ENCODE measurements at regions not wholly inside any gene's neighbourhood (a gene's known extent, or its start where the extent isn't known, plus 50 kb on each side); places are given as distances from the start of the nearest gene placed in this dataset.

- no peak overlapping the region for H3K4me2 ChIP-seq (ENCODE audit: low read length)
- H3K36me3 ChIP-seq (ENCODE audit: insufficient read depth, low read length), result no peaks in the 10 kb centered on the region
- TF ChIP-seq EZH2 (IDR thresholded peaks at IDR 0.05; ENCODE audit: insufficient read depth, low read length), result no peak
- TF ChIP-seq CTCF (IDR thresholded peaks at IDR 0.05; ENCODE audit: insufficient read depth, low read depth, low read length), result no peak
- peak overlapping the region; percentile 63 for H3K9ac ChIP-seq (ENCODE audit: low read length)
- Mint-ChIP-seq H3K36me3 (ENCODE audit: low read depth, unreplicated experiment) (peaks cover 6% of the 10 kb centered on the region), H3K9me3 (ENCODE audit: unreplicated experiment) (no peaks in the 10 kb centered on the region), H3K27me3 (ENCODE audit: low read depth, unreplicated experiment) (no peaks in the 10 kb centered on the region), H3K4me1 (ENCODE audit: low read depth, unreplicated experiment) (peaks cover 36% of the 10 kb centered on the region), H3K4me3 (ENCODE audit: unreplicated experiment) (no peak overlapping the region), H3K27ac (ENCODE audit: unreplicated experiment) (peak overlapping the region; percentile 11)
- peaks cover 14% of the 10 kb centered on the region for H4K20me1 ChIP-seq (ENCODE audit: insufficient read depth, low read length)
- DNase-seq (ENCODE audit: low read depth), result no peak
- peaks cover 29% of the 10 kb centered on the region for H3K4me1 ChIP-seq (ENCODE audit: insufficient read depth, low read length)
- peaks cover 16% of the 10 kb centered on the region for H3K79me2 ChIP-seq (ENCODE audit: insufficient read depth, low read length)
- no peaks in the 10 kb centered on the region for H3K9me3 ChIP-seq (ENCODE audit: insufficient read depth, low read depth, low read length)
- H3K27ac ChIP-seq (ENCODE audit: low read depth, low read length), result peak overlapping the region; percentile 71
- H3K4me3 ChIP-seq (ENCODE audit: insufficient read depth, low read depth, low read length), result no peak overlapping the region
- H3K27me3 ChIP-seq (ENCODE audit: insufficient read depth, low read length), result no peaks in the 10 kb centered on the region
- no peak for FAIRE-seq
- no peak overlapping the region for H2AFZ ChIP-seq (ENCODE audit: low read depth, low read length)
Measured at GRCh38 chr14:100407376-100408102, 84.4 kb downstream of the SLC25A47 start.

- peak overlapping the region; percentile 71 for H3K27ac ChIP-seq (ENCODE audit: low read depth, low read length)
- H3K4me2 ChIP-seq (ENCODE audit: low read length), result peak overlapping the region; percentile 57
- Mint-ChIP-seq H3K4me3 (ENCODE audit: unreplicated experiment) (no peak overlapping the region), H3K9me3 (ENCODE audit: unreplicated experiment) (no peaks in the 10 kb centered on the region), H3K27ac (ENCODE audit: unreplicated experiment) (peak overlapping the region; percentile 34), H3K36me3 (ENCODE audit: low read depth, unreplicated experiment) (peaks cover 6% of the 10 kb centered on the region), H3K27me3 (ENCODE audit: low read depth, unreplicated experiment) (no peaks in the 10 kb centered on the region), H3K4me1 (ENCODE audit: low read depth, unreplicated experiment) (peaks cover 35% of the 10 kb centered on the region)
- H3K36me3 ChIP-seq (ENCODE audit: insufficient read depth, low read length), result no peaks in the 10 kb centered on the region
- FAIRE-seq (no peak), DNase-seq (ENCODE audit: low read depth) (peak; percentile 97)
- H3K9ac ChIP-seq (ENCODE audit: low read length), result peak overlapping the region; percentile 63
- no peaks in the 10 kb centered on the region for H3K27me3 ChIP-seq (ENCODE audit: insufficient read depth, low read length)
- TF ChIP-seq CTCF (IDR thresholded peaks at IDR 0.05; ENCODE audit: insufficient read depth, low read depth, low read length) (no peak), EZH2 (IDR thresholded peaks at IDR 0.05; ENCODE audit: insufficient read depth, low read length) (no peak)
- H3K9me3 ChIP-seq (ENCODE audit: insufficient read depth, low read depth, low read length), result no peaks in the 10 kb centered on the region
- H3K4me3 ChIP-seq (ENCODE audit: insufficient read depth, low read depth, low read length), result no peak overlapping the region
- peaks cover 10% of the 10 kb centered on the region for H4K20me1 ChIP-seq (ENCODE audit: insufficient read depth, low read length)
- H3K4me1 ChIP-seq (ENCODE audit: insufficient read depth, low read length), result peaks cover 26% of the 10 kb centered on the region
- H2AFZ ChIP-seq (ENCODE audit: low read depth, low read length), result no peak overlapping the region
- H3K79me2 ChIP-seq (ENCODE audit: insufficient read depth, low read length), result peaks cover 12% of the 10 kb centered on the region
Measured at GRCh38 chr14:100408350-100409002, 85.3 kb downstream of the SLC25A47 start.

- H3K9ac ChIP-seq (ENCODE audit: low read length), result peak overlapping the region; percentile 63
- H3K4me2 ChIP-seq (ENCODE audit: low read length), result peak overlapping the region; percentile 57
- Mint-ChIP-seq H3K27me3 (ENCODE audit: low read depth, unreplicated experiment) (no peaks in the 10 kb centered on the region), H3K36me3 (ENCODE audit: low read depth, unreplicated experiment) (peaks cover 6% of the 10 kb centered on the region), H3K27ac (ENCODE audit: unreplicated experiment) (peak overlapping the region; percentile 34), H3K4me1 (ENCODE audit: low read depth, unreplicated experiment) (peaks cover 35% of the 10 kb centered on the region), H3K4me3 (ENCODE audit: unreplicated experiment) (no peak overlapping the region), H3K9me3 (ENCODE audit: unreplicated experiment) (no peaks in the 10 kb centered on the region)
- H3K4me1 ChIP-seq (ENCODE audit: insufficient read depth, low read length), result peaks cover 26% of the 10 kb centered on the region
- no peaks in the 10 kb centered on the region for H3K9me3 ChIP-seq (ENCODE audit: insufficient read depth, low read depth, low read length)
- FAIRE-seq, result no peak
- peaks cover 10% of the 10 kb centered on the region for H3K79me2 ChIP-seq (ENCODE audit: insufficient read depth, low read length)
- peak overlapping the region; percentile 58 for H3K27ac ChIP-seq (ENCODE audit: low read depth, low read length)
- DNase-seq (ENCODE audit: low read depth), result no peak
- H3K27me3 ChIP-seq (ENCODE audit: insufficient read depth, low read length), result no peaks in the 10 kb centered on the region
- peaks cover 10% of the 10 kb centered on the region for H4K20me1 ChIP-seq (ENCODE audit: insufficient read depth, low read length)
- no peaks in the 10 kb centered on the region for H3K36me3 ChIP-seq (ENCODE audit: insufficient read depth, low read length)
- no peak overlapping the region for H2AFZ ChIP-seq (ENCODE audit: low read depth, low read length)
- H3K4me3 ChIP-seq (ENCODE audit: insufficient read depth, low read depth, low read length), result no peak overlapping the region
- TF ChIP-seq EZH2 (IDR thresholded peaks at IDR 0.05; ENCODE audit: insufficient read depth, low read length) (no peak), CTCF (IDR thresholded peaks at IDR 0.05; ENCODE audit: insufficient read depth, low read depth, low read length) (no peak)
Measured at GRCh38 chr14:100409003-100409360, 85.8 kb downstream of the SLC25A47 start.
